Prostate gland (tissue), 2 donors: ENCODE measurements at regions not wholly inside any gene's neighbourhood (a gene's known extent, or its start where the extent isn't known, plus 50 kb on each side); places are given as distances from the start of the nearest gene placed in this dataset.
A peak's percentile ranks its signal among the peaks of the same experiment; 100 is the strongest.

Experiments
- DNase-seq: peaks from one replicate; pipeline ENCODE4 v3.0.0-alpha.2; 2019; ENCODE audit warnings: low spot score
- H3K27ac ChIP-seq, 2 donors: fragments of 200-600 bp; sonication (generic); 2 replicates each; pipeline ENCODE4 v1.5.1; 2017 to 2019
- H3K27me3 ChIP-seq: fragments of 200-600 bp; sonication (generic); replicated peaks from 2 replicates; pipeline ENCODE4 v1.5.1; 2019; ENCODE audit not compliant: insufficient read depth
- H3K36me3 ChIP-seq, 2 donors: fragments of 200-600 bp; sonication (generic); 1 replicate in 1 of 2; 2 replicates in 1 of 2; pipeline versions ENCODE4 v1.5.1 to v1.8.1; 2017 to 2019
- H3K4me1 ChIP-seq: fragments of 200-600 bp; sonication (generic); replicated peaks from 2 replicates; pipeline ENCODE4 v1.5.1; 2019
- H3K4me3 ChIP-seq, 2 donors: fragments of 200-600 bp; sonication (generic); 2 replicates each; pipeline ENCODE4 v1.5.1; 2017 to 2019
- H3K9me3 ChIP-seq: fragments of 200-600 bp; sonication (generic); 2 replicates; pipeline ENCODE4 v1.5.1; 2017
- CTCF ChIP-seq, 4 experiments: fragments of 200-600 bp in 2 of 4; fragments of 450-650 bp in 2 of 4; sonication (generic) in 2 of 4; IDR thresholded peaks; 1 replicate in 3 of 4; 2 replicates in 1 of 4; pipeline ENCODE4 v1.5.1; 2016 to 2019; ENCODE audit warnings: antibody characterized with exemption in 4 of 4, mild to moderate bottlenecking in 2 of 4, moderate library complexity in 2 of 4
- POLR2A ChIP-seq: fragments of 450-650 bp; IDR thresholded peaks from one replicate; pipeline ENCODE4 v1.6.1; 2016; ENCODE audit warnings: antibody characterized with exemption, mild to moderate bottlenecking
- POLR2AphosphoS5 ChIP-seq: sonication (generic); formaldehyde crosslinking; IDR thresholded peaks from one replicate; pipeline ENCODE4 v1.6.1; 2017; ENCODE audit warnings: antibody characterized with exemption
- WGBS: methylation state at CpG from one replicate; pipeline ENCODE4 v1.1.5; 2018; 5-methylcytosine and 5-hydroxymethylcytosine counted together
- intact Hi-C: fragments of 100-400 bp; cut with DNase I; formaldehyde crosslinking; loops from one replicate; pipeline ENCODE4 v1.14.2; 2022

DNA sequence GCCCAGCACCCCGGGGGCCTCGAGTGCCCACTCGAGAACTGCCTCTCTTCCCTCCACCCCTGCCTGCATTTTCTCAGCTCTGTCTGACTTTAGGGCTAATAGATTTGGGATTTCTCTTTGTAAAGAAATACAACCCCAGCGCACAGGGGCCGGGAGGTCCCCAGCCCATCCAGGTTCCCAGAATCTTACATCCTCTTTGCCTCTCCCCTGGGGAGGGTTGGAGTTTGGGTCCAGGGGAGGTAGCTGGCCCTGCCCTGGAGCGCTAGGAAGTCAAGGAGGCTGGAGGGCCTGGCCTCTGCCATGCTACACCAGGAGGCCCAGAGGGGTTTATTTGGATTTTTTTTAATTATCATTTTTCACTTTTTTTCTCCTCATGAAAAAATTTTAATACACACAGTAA, 65.7 kb upstream of the LMO1 start:
- H3K4me3 ChIP-seq: no peak overlapping the region
- intact Hi-C loops: loop anchor here (5.0 kb wide), 1 partner anchor 233 kb away; no protein-coding TSS in a partner anchor

GRCh38 chr11:8328848-8329330, 65.2 kb upstream of the LMO1 start:
- no peak overlapping the region for H3K4me3 ChIP-seq
- WGBS: 27% methylated on average over 11 of the region's 11 CpGs
- no peaks in the 10 kb centered on the region for H3K27me3 ChIP-seq
- H3K27ac ChIP-seq: no peak overlapping the region
- no peaks in the 10 kb centered on the region for H3K4me1 ChIP-seq
- TF ChIP-seq POLR2AphosphoS5 (no peak), CTCF (IDR thresholded peaks at IDR 0.05) (peak; percentile 41 to 67 (median 44))
- no peaks in the 10 kb centered on the region for H3K36me3 ChIP-seq
- DNase-seq: peak; percentile 38
- H3K9me3 ChIP-seq: no peaks in the 10 kb centered on the region
- intact Hi-C loops: loop anchor here (5.0 kb wide), 1 partner anchor 233 kb away; no protein-coding TSS in a partner anchor

More for the DNA sequence above, 65.7 kb upstream of the LMO1 start:
- WGBS: 93% methylated on average over 6 of the region's 6 CpGs
- Histone ChIP-seq H3K9me3 (no peaks in the 10 kb centered on the region), H3K36me3 (no peaks in the 10 kb centered on the region), H3K4me1 (no peaks in the 10 kb centered on the region), H3K27me3 (no peaks in the 10 kb centered on the region), H3K27ac (no peak overlapping the region)
- TF ChIP-seq POLR2A: no peak
- TF ChIP-seq POLR2AphosphoS5: no peak
- TF ChIP-seq CTCF (IDR thresholded peaks at IDR 0.05): no peak
- no peak for DNase-seq

- no peak overlapping the region for H3K27ac ChIP-seq
- H3K4me1 ChIP-seq: no peaks in the 10 kb centered on the region
- H3K36me3 ChIP-seq: no peaks in the 10 kb centered on the region
- no peak overlapping the region for H3K4me3 ChIP-seq
- TF ChIP-seq CTCF (IDR thresholded peaks at IDR 0.05) (no peak), POLR2AphosphoS5 (no peak), POLR2A (no peak)
- no peaks in the 10 kb centered on the region for H3K9me3 ChIP-seq
- no peaks in the 10 kb centered on the region for H3K27me3 ChIP-seq
- WGBS: 92% methylated on average over 7 of the region's 7 CpGs
- DNase-seq: no peak
- intact Hi-C loops: loop anchor here (5.0 kb wide), 1 partner anchor 234 kb away; no protein-coding TSS in a partner anchor
Measured at GRCh38 chr11:8328231-8328794, 64.6 kb upstream of the LMO1 start.

- Histone ChIP-seq H3K27ac (no peak overlapping the region), H3K27me3 (no peaks in the 10 kb centered on the region), H3K36me3 (no peaks in the 10 kb centered on the region), H3K9me3 (no peaks in the 10 kb centered on the region), H3K4me1 (no peaks in the 10 kb centered on the region), H3K4me3 (no peak overlapping the region)
- no peak for DNase-seq
- intact Hi-C loops: loop anchor here (5.0 kb wide), 1 partner anchor 235 kb away; no protein-coding TSS in a partner anchor
- TF ChIP-seq CTCF (IDR thresholded peaks at IDR 0.05): no peak
- no peak for TF ChIP-seq POLR2A
- TF ChIP-seq POLR2AphosphoS5: no peak
- 52% methylated on average over 2 of the region's 3 CpGs for WGBS
Measured at GRCh38 chr11:8327761-8328192, 64.1 kb upstream of the LMO1 start.

GRCh38 chr11:8326337-8326736, 62.7 kb upstream of the LMO1 start:
- no peak for DNase-seq
- H3K4me3 ChIP-seq: no peak overlapping the region
- H3K9me3 ChIP-seq: no peaks in the 10 kb centered on the region
- intact Hi-C loops: loop anchor here (5.0 kb wide), 1 partner anchor 236 kb away; no protein-coding TSS in a partner anchor
- no peak for TF ChIP-seq POLR2AphosphoS5
- TF ChIP-seq CTCF (IDR thresholded peaks at IDR 0.05): no peak
- TF ChIP-seq POLR2A: no peak
- 70% methylated on average over 3 of the region's 3 CpGs for WGBS
- H3K27ac ChIP-seq: no peak overlapping the region
- no peaks in the 10 kb centered on the region for H3K4me1 ChIP-seq
- no peaks in the 10 kb centered on the region for H3K36me3 ChIP-seq
- H3K27me3 ChIP-seq: no peaks in the 10 kb centered on the region
